Kidney (tissue), 13 donors: ENCODE measurements at regions not wholly inside any gene's neighbourhood (a gene's known extent, or its start where the extent isn't known, plus 50 kb on each side); places are given as distances from the start of the nearest gene placed in this dataset.
A peak's percentile ranks its signal among the peaks of the same experiment; 100 is the strongest.
"Not testable (repeated sequence)": the region's sequence is repeated elsewhere in the genome, so short reads cannot be mapped to it uniquely, and the experiment has no call there.

Experiments
- DNase-seq, 5 donors: peaks; one replicate each; pipeline ENCODE4 v3.0.0-alpha.2; 2013 to 2020
- FAIRE-seq: peaks from 2 replicates; lab custom pipeline; 2012; peaks lifted over from hg19 to GRCh38; lab: Jason Lieb, UNC
- H3K27ac ChIP-seq, 2 donors: one replicate each; pipeline ENCODE4 v1.7.0; 2013; ENCODE audit warnings: low read depth in 2 of 2, low read length in 2 of 2, inconsistent platforms in 1 of 2
- H3K27me3 ChIP-seq: one replicate; pipeline ENCODE4 v1.7.1; 2013; ENCODE audit warnings: low read length, inconsistent platforms; ENCODE audit not compliant: control insufficient read depth, insufficient read depth
- H3K36me3 ChIP-seq, 3 donors: one replicate each; pipeline versions ENCODE4 v1.7.0 to v1.7.1; 2013; ENCODE audit warnings: low read length in 3 of 3, control low read depth in 1 of 3, inconsistent platforms in 1 of 3; ENCODE audit not compliant: insufficient read depth in 3 of 3, control insufficient read depth in 2 of 3
- H3K4me1 ChIP-seq, 3 donors: one replicate each; pipeline versions ENCODE4 v1.7.0 to v1.7.1; 2013; ENCODE audit warnings: low read length in 3 of 3, inconsistent platforms in 1 of 3, low read depth in 1 of 3; ENCODE audit not compliant: control insufficient read depth in 2 of 3, insufficient read depth in 2 of 3
- H3K4me3 ChIP-seq, 3 donors: one replicate each; pipeline versions ENCODE4 v1.7.0 to v1.8.1; 2013; ENCODE audit warnings: low read length in 3 of 3, control low read depth in 1 of 3, inconsistent platforms in 1 of 3
- H3K9ac ChIP-seq, 3 donors: one replicate each; pipeline versions ENCODE4 v1.7.0 to v1.7.1; 2013; ENCODE audit warnings: low read length in 3 of 3, control low read depth in 1 of 3, inconsistent platforms in 1 of 3
- H3K9me3 ChIP-seq, 3 donors: one replicate each; pipeline versions ENCODE4 v1.7.0 to v1.7.1; 2013; ENCODE audit warnings: low read length in 3 of 3, control low read depth in 1 of 3, inconsistent platforms in 1 of 3; ENCODE audit not compliant: control insufficient read depth in 2 of 3, insufficient read depth in 1 of 3
- intact Hi-C: fragments of 100-400 bp; cut with DNase I; formaldehyde crosslinking; loops from one replicate; pipeline ENCODE4 v1.11.1; 2022
- TF ChIP-seq, protein P1 (sequence below): IDR thresholded peaks from 3 replicates; pipeline ENCODE4 v1.5.1; 2012; ENCODE audit warnings: mild to moderate bottlenecking, moderate library complexity, borderline replicate concordance; ENCODE audit not compliant: insufficient read depth; ENCODE audit errors: extremely low read depth
- donor health status: control.
- donor health status: control.
- donor health status: control.
- donor health status: control.
- donor health status: control.
- donor health status: DM: yes; HTN: yes; CAD: no.
- donor health status: Normal renal cell carcinoma (clear cell type).

GRCh38 chr2:52423111-52423510 is 1344.5 kb upstream of the CHAC2 start:
- FAIRE-seq (no peak), DNase-seq (no peak)
- intact Hi-C loops = no loop called here
- Histone ChIP-seq H3K4me1 (no peaks in the 10 kb centered on the region), H3K4me3 (no peak overlapping the region), H3K27ac (no peak overlapping the region), H3K27me3 (no peaks in the 10 kb centered on the region), H3K9ac (no peak overlapping the region), H3K36me3 (no peaks in the 10 kb centered on the region), H3K9me3 (no peaks in the 10 kb centered on the region)
- TF ChIP-seq, protein P1, sequence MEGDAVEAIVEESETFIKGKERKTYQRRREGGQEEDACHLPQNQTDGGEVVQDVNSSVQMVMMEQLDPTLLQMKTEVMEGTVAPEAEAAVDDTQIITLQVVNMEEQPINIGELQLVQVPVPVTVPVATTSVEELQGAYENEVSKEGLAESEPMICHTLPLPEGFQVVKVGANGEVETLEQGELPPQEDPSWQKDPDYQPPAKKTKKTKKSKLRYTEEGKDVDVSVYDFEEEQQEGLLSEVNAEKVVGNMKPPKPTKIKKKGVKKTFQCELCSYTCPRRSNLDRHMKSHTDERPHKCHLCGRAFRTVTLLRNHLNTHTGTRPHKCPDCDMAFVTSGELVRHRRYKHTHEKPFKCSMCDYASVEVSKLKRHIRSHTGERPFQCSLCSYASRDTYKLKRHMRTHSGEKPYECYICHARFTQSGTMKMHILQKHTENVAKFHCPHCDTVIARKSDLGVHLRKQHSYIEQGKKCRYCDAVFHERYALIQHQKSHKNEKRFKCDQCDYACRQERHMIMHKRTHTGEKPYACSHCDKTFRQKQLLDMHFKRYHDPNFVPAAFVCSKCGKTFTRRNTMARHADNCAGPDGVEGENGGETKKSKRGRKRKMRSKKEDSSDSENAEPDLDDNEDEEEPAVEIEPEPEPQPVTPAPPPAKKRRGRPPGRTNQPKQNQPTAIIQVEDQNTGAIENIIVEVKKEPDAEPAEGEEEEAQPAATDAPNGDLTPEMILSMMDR = no peak

DNA sequence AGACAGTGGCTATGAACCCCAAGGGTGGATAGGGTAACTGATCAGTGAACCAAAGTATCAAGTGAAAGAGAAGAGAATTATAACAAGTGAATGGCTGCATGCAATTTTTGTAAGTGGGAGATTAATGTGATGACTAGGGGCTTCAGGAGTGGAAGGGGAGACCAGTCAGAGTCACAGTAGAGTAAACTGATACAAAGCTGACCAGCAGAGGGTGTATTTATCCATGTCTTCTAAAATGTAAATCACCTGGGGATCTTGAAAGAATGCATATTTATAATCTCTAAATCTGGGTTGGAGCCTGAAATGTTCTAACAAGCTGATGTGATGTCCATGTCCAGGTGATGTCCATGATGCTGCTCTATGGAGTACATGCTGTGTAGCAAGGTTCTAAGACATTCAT is 1351.3 kb upstream of the CHAC2 start:
- no peaks in the 10 kb centered on the region for H3K27me3 ChIP-seq
- FAIRE-seq = no peak

DNA sequence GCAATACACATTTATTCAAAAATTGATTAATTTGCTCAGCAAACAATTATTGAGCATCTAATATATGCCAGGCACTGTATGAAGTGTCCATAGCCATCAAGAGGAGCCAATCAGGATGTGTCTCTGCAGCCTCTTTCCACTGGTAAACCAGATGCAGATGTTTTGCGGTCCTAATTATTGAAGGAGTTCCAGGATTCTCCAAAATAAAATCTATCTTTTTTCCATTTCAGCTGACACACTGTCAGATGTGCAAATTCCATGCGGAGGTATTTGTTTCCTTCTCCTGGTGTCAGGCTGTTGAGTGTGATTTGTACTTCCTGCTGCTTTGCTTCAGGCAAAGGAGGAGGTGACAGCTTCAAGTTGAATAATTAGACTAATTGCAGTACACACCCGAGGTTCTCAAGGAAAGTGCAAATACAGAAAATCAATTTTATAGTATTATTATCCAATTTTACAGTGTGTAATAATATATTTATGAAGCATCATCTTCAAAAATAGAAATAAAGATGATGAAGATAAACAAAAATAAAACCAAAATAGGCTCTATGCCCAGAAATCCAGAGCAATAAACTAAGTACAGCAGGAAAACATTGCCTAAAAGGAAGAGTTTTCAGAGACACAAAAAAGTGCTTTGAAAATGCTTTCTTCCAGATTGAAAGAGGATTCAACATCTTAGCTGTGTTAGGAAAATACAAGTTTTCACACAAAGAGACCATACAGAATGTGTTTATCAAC is 1352.9 kb upstream of the CHAC2 start:
- TF ChIP-seq, protein P1 = no peak

More for the DNA sequence above, 1351.3 kb upstream of the CHAC2 start:
- Histone ChIP-seq H3K27ac (no peak overlapping the region), H3K4me1 (no peaks in the 10 kb centered on the region), H3K9ac (no peak overlapping the region), H3K36me3 (no peaks in the 10 kb centered on the region), H3K9me3 (no peaks in the 10 kb centered on the region), H3K4me3 (no peak overlapping the region)
- TF ChIP-seq, protein P1 = no peak
- peak in 2 of 5 donors; percentile 25 to 30 for DNase-seq
- intact Hi-C loops = no loop called here

DNA sequence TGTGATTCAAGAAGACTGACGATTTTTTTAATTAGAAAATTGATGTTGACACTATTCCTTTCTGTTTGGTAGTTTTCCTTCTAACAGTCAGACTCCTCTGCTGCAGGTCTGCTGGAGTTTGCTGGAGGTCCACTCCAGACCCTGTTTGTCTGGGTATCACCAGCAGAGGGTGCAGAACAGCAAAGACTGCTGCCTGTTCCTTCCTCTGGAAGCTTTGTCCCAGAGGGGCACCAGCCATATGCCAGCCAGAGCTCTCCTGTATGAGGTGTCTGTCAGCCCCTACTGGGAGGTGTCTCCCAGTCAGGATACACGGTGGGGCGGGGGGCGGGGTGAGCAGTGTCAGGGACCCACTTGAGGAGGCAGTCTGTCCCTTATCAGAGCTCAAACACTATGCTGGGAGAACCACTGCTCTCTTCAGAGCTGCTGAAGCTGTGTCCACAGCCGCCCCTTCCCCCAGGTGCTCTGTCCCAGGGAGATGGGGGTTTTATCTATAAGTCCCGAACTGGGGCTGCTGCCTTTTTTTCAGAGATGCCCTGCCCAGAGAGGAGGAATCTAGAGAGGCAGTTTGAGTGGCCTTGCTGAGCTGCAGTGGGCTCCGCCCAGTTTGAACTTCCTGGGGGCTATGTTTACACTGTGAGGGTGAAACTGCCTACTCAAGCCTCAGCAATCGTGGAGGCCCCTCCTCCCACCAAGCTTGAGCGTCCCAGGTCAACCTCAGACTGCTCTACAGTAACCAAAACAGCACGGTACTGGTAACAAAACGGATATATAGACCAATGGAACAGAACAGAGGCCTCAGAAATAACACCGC is 1358.1 kb upstream of the CHAC2 start:
- H3K36me3 ChIP-seq, H3K27me3 ChIP-seq, H3K4me1 ChIP-seq, H3K27ac ChIP-seq, H3K9ac ChIP-seq, H3K4me3 ChIP-seq, H3K9me3 ChIP-seq, intact Hi-C loops, FAIRE-seq: not testable (repeated sequence)
- DNase-seq = peak in 1 of 5 donors; percentile 26

More for the DNA sequence above, 1352.9 kb upstream of the CHAC2 start:
- peak in 2 of 5 donors; percentile 4 to 42 for DNase-seq
- H3K9ac ChIP-seq = no peak overlapping the region
- no peaks in the 10 kb centered on the region for H3K27me3 ChIP-seq
- no peaks in the 10 kb centered on the region for H3K9me3 ChIP-seq
- no peaks in the 10 kb centered on the region for H3K36me3 ChIP-seq
- H3K4me1 ChIP-seq = no peaks in the 10 kb centered on the region
- no peak overlapping the region for H3K27ac ChIP-seq
- FAIRE-seq = no peak
- intact Hi-C loops = no loop called here
- no peak overlapping the region for H3K4me3 ChIP-seq
